Astrocyte of the cerebellum (primary cell): ENCODE measurements at regions not wholly inside any gene's neighbourhood (a gene's known extent, or its start where the extent isn't known, plus 50 kb on each side); places are given as distances from the start of the nearest gene placed in this dataset.

Experiments used
- DNase-seq: peaks from one replicate; pipeline ENCODE4 v3.0.0-alpha.2; 2011; ENCODE audit warnings: low read depth
- H3K4me3 ChIP-seq: 2 replicates; pipeline ENCODE4 v1.5.1; 2011; ENCODE audit warnings: mild to moderate bottlenecking, low read depth, low read length, moderate library complexity
- in situ Hi-C: cut with HindIII; loops from 2 replicates; pipeline ENCODE4 v1.10.0; 2017; ENCODE audit warnings: low sequenced_read_pairs
- TF ChIP-seq, protein P1 (sequence below): IDR thresholded peaks from 2 replicates; pipeline ENCODE4 v1.5.1; 2012; ENCODE audit warnings: low read length, low read depth, moderate library complexity, mild to moderate bottlenecking; ENCODE audit errors: missing control alignments

DNA sequence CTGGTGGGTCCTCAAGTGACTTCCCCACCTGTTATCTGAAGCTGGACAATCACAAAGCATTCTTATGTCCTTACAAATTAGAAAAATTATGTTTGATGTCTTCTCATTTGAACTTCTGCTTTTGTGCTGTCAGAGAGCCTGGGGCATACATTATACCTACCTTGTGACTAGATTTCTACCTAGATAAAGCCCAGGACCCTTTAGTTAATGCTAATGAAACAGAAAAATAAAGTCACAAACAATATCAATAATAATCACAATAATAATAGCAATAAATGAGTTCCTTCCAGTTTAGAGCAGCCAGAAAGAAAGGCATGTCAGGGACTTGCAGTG, 456.4 kb downstream of the SETBP1 start:
- no peak overlapping the region for H3K4me3 ChIP-seq
- in situ Hi-C loops: no loop called here
- TF ChIP-seq, protein P1, sequence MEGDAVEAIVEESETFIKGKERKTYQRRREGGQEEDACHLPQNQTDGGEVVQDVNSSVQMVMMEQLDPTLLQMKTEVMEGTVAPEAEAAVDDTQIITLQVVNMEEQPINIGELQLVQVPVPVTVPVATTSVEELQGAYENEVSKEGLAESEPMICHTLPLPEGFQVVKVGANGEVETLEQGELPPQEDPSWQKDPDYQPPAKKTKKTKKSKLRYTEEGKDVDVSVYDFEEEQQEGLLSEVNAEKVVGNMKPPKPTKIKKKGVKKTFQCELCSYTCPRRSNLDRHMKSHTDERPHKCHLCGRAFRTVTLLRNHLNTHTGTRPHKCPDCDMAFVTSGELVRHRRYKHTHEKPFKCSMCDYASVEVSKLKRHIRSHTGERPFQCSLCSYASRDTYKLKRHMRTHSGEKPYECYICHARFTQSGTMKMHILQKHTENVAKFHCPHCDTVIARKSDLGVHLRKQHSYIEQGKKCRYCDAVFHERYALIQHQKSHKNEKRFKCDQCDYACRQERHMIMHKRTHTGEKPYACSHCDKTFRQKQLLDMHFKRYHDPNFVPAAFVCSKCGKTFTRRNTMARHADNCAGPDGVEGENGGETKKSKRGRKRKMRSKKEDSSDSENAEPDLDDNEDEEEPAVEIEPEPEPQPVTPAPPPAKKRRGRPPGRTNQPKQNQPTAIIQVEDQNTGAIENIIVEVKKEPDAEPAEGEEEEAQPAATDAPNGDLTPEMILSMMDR: no peak
- no peak for DNase-seq

DNA sequence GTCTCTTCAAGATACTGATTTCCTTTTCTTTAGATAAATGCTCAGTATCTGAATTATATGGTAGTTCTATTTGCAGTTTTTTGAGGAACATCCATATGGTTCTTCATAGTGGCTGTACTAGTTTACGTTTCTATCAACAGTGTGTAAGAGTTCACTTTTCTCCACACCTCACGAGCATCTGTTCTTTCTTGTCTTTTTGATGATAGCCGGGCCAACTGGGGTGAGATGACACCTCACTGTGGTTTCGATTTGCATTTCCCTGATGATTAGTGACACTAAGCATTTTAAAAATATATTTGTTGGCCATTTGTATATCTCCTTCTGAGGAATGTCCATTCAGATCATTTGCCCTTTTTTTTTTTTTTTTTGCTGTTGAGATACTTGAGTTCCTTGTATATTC, 458.8 kb downstream of the SETBP1 start:
- DNase-seq: no peak
- no peak overlapping the region for H3K4me3 ChIP-seq
- TF ChIP-seq, protein P1: no peak
- in situ Hi-C loops: no loop called here

DNA sequence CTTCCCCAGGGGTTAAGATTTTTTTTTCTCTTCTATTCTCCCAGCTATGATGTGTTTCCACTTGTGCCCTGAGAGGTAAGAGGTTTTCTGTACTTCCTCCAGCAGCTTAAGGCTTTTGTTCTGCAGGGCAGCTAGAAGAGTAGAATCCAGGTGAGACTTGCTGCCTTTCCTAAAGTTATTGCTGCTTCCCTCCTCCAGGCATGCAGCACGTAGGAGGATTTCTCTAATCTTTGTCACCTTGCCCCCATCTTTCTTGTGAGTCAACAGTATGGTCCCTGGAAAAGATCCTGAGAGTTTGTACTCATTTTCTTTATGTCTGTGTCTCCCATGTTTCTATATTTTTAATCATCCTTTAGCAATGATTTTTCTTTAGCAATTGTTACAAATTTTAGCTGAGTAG, 462.2 kb downstream of the SETBP1 start:
- no peak overlapping the region for H3K4me3 ChIP-seq
- TF ChIP-seq, protein P1: no peak
- in situ Hi-C loops: no loop called here
- DNase-seq: no peak

DNA sequence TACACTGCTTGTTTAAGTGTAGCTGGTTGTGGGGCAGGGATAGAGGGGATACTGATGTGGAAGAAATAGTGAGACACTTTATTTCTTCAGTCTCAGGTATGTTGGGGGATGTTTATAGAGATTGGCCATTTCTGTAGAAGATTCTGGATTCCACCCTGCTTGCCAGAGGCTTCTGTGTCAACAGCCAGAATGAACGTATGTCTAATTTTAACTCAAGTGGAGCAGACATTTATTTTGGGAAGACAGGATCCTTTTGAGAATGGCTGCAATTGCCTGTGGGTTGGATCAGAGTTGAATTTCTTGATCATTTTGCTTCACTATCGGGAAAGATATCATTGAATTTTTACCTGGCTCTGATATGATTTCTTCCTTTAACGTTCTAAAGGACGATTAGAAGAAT, 465.6 kb upstream of the SLC14A2 start:
- TF ChIP-seq, protein P1: no peak
- DNase-seq: no peak
- H3K4me3 ChIP-seq: no peak overlapping the region
- in situ Hi-C loops: no loop called here

DNA sequence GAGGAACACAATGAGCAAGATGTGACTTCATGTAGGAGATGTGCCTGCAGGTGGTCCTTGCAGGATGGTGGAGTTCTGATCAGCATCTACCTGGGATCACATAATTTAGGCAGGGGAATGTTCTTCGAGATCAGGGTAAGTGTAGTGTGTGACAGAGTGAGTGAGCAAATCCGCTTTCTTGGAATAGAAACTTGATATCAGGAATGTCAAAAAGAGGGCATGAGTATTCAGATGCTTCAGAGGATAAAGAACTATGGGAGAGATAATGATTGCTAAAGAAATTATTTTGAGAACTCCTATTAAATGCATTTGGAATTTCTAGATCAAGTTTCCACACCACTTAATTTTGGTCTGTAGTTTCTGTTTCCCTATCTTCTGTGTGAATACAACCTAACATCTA, 463.6 kb upstream of the SLC14A2 start:
- H3K4me3 ChIP-seq: no peak overlapping the region
- TF ChIP-seq, protein P1: no peak
- in situ Hi-C loops: no loop called here
- no peak for DNase-seq

DNA sequence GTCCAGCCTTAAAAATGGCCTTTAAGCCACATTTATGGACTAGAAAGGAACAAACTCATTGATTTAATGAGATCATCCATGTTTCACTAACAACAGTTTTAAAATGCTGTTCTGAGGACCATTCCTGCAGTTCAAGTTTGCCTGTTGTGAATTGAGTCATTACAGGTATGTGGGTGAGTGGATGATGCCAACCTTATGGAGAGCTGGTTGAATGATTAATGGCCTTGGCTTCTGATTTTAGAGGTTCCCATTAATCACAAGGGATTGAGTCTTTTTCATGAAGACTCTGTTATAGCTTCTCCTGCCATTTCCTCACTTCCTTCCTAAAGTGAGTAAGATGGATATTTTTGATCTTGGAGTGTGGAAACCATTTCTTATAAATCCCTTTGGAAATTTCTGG, 459.8 kb upstream of the SLC14A2 start:
- TF ChIP-seq, protein P1: no peak
- no peak for DNase-seq
- no peak overlapping the region for H3K4me3 ChIP-seq
- in situ Hi-C loops: no loop called here

DNA sequence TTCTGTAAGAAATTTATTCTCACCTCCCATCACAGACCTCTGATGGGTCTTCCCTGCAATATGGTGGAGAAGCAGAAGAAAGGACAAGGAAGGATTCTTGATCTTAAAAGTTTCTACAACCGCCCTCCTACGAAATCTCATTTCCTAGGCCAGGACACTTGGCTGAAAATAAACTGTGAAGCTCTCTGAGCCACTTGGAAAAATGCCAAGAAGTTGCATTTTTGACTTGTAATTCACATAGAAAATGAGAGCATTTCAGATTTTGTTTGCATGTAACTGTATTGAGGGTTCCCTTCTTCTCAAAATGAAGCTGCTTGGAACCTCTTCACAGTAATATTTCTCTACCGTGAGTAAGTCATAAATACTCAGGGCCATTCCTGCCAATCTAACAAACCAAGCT, 458.3 kb upstream of the SLC14A2 start:
- no peak overlapping the region for H3K4me3 ChIP-seq
- TF ChIP-seq, protein P1: no peak
- in situ Hi-C loops: no loop called here
- DNase-seq: no peak
